PFSK-1 (cell line): ENCODE measurements at regions not wholly inside any gene's neighbourhood (a gene's known extent, or its start where the extent isn't known, plus 50 kb on each side); places are given as distances from the start of the nearest gene placed in this dataset.

Source experiments
- FOXP2 ChIP-seq: optimal IDR thresholded peaks from 2 replicates; pipeline ENCODE3; 2011; ENCODE audit warnings: borderline replicate concordance, control low read depth, inconsistent platforms; ENCODE audit not compliant: insufficient read depth; ENCODE audit errors: extremely low read length, extremely low read depth
- POLR2AphosphoS5 ChIP-seq: IDR thresholded peaks from 2 replicates; pipeline ENCODE4 v1.6.1; 2012; ENCODE audit warnings: low read depth, mild to moderate bottlenecking, control low read depth, low read length, moderate library complexity
- REST ChIP-seq, 2 experiments: IDR thresholded peaks; 2 replicates each; pipeline versions ENCODE4 v1.6.1 to v1.8.0; 2011 to 2012; ENCODE audit warnings: low read depth in 2 of 2, low read length in 2 of 2, control low read depth in 1 of 2, inconsistent platforms in 1 of 2, mild to moderate bottlenecking in 1 of 2, moderate library complexity in 1 of 2; ENCODE audit not compliant: insufficient read depth in 1 of 2
- SIN3A ChIP-seq: IDR thresholded peaks from 2 replicates; pipeline ENCODE4 v1.6.1; 2012; ENCODE audit warnings: mild to moderate bottlenecking, low read length, moderate library complexity, borderline replicate concordance; ENCODE audit not compliant: insufficient read depth
- TAF1 ChIP-seq: IDR thresholded peaks from 2 replicates; pipeline ENCODE4 v1.6.1; 2012; ENCODE audit warnings: low read length, control low read depth, borderline replicate concordance; ENCODE audit not compliant: insufficient read depth

- TF ChIP-seq TAF1 (no peak), POLR2AphosphoS5 (no peak), SIN3A (no peak), FOXP2 (no peak), REST (IDR thresholded peaks at IDR 0.05; ENCODE audit: insufficient read depth in 1 of 2, low read depth in 2 of 2, low read length in 2 of 2) (no peak)
Observed at GRCh38 chr22:34784056-34784455, 281.9 kb upstream of the ISX start.
